ENCODE measurements at regions not wholly inside any gene's neighbourhood (a gene's known extent, or its start where the extent isn't known, plus 50 kb on each side); places are given as distances from the start of the nearest gene placed in this dataset.

DNA sequence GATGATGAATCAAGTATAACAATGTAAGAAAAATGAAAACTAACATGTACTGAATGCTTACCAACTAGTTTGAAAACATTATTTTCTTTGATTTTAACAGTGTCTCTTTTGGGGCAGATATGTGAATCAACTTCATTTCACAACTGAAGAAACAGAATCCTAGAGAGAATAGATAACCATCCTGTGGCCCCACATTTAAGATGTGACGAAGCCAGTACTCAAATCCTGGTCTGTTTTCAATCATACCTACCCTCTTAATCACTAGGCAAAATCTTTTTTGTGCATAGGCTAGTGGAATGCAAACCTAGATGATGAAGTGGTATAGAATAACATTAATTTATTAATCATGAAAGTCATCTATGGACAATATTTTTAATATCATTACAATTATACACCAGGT is 371.6 kb upstream of the EPHA7 start:
- no peaks in the 10 kb centered on the region for H3K4me1 ChIP-seq
- no peak overlapping the region for H3K27ac ChIP-seq
- no peak overlapping the region for H3K4me3 ChIP-seq
- no peaks in the 10 kb centered on the region for H3K36me3 ChIP-seq
- H3K9me3 ChIP-seq = no peaks in the 10 kb centered on the region
- intact Hi-C loops (cut with DNase I) = no loop called here
- TF ChIP-seq, protein P1, sequence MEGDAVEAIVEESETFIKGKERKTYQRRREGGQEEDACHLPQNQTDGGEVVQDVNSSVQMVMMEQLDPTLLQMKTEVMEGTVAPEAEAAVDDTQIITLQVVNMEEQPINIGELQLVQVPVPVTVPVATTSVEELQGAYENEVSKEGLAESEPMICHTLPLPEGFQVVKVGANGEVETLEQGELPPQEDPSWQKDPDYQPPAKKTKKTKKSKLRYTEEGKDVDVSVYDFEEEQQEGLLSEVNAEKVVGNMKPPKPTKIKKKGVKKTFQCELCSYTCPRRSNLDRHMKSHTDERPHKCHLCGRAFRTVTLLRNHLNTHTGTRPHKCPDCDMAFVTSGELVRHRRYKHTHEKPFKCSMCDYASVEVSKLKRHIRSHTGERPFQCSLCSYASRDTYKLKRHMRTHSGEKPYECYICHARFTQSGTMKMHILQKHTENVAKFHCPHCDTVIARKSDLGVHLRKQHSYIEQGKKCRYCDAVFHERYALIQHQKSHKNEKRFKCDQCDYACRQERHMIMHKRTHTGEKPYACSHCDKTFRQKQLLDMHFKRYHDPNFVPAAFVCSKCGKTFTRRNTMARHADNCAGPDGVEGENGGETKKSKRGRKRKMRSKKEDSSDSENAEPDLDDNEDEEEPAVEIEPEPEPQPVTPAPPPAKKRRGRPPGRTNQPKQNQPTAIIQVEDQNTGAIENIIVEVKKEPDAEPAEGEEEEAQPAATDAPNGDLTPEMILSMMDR (IDR thresholded peaks at IDR 0.05) = no peak
- H3K27me3 ChIP-seq = no peaks in the 10 kb centered on the region
- DNase-seq (ENCODE audit: low spot score in 2 of 2) = no peak

DNA sequence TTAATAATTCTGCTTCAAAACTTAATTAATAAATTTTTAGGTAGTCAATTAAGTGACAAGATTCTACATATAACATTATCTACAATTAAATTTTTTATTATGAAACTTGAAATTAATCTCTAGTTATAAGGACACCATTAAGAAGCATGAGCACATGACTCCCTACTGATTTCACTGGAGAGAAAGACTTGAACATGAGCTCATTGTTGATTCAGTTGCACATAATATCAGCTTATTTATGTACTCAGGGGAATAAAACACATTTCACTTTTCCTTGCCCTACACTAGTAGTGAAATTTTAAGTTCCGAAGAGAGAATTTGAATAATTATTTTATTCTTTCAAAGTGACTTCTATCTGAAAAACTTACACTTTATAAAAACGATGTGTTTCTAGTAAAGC is 370.2 kb upstream of the EPHA7 start:
- Histone ChIP-seq H3K27ac (no peak overlapping the region), H3K4me3 (no peak overlapping the region), H3K9me3 (no peaks in the 10 kb centered on the region), H3K4me1 (no peaks in the 10 kb centered on the region), H3K36me3 (no peaks in the 10 kb centered on the region), H3K27me3 (no peaks in the 10 kb centered on the region)
- intact Hi-C loops (cut with DNase I) = no loop called here
- DNase-seq (ENCODE audit: low spot score in 2 of 2) = no peak
- TF ChIP-seq, protein P1 (IDR thresholded peaks at IDR 0.05) = no peak

DNA sequence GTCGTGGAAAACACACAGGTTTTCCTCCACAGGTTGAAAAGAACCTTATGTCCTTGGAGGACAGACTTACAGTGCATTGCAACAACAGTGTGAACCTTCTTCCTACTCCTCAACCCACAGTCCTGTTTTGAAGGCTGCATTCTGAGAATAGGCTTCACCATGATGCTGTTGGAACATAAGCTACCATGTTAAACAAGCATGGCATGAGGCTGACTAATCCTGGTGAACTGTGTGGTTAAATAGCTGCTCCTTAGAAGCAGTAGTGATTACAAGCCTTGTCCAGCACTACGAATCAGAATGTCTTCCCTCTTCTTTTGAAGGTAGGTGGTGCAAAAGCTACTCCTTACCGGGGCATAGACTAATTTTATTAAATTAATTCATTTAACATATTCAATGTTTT is 368.5 kb upstream of the EPHA7 start:
- TF ChIP-seq, protein P1 (IDR thresholded peaks at IDR 0.05) = no peak
- no peak for DNase-seq (ENCODE audit: low spot score in 2 of 2)
- Histone ChIP-seq H3K27ac (no peak overlapping the region), H3K9me3 (no peaks in the 10 kb centered on the region), H3K36me3 (no peaks in the 10 kb centered on the region), H3K27me3 (no peaks in the 10 kb centered on the region), H3K4me1 (no peaks in the 10 kb centered on the region), H3K4me3 (no peak overlapping the region)
- intact Hi-C loops (cut with DNase I) = no loop called here

DNA sequence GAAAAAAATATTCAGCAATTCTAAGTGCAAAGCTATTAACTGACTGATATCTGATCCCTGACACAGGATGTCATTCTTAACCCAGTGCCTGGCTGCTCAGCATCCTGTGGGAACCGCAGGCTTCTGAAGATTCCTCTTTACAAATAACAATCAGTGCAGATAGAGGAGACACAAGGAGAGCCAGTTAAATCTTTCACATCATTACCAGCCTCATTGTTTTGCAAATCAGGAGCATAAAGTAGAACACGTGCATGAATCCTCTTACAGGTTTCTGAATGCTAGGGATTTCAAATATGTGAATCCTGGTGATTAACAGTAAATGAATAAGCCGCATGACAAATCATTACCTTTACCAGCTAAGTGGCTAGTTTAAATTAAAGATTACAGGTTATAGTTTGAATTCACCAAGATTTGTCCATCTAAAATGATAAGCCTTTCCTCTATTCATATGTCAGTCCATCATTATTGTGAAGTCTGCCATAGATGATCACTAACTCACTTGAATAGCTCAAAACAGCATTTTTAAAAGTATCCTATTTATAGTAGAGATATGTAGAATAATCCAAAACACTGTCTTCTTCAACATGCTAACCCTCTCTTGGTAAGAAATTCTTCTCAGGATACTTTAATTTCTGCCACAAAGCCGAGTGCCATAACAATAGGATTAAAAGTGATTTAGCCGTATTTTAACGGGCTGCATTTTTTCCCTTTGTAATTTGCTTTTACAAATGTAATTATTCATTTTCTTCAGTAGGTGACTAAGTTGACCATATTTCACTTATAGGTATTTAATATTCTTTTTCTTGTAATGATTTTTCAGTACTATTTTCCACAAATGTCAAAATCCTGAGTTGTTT is 367.3 kb upstream of the EPHA7 start:
- Histone ChIP-seq H3K9me3 (no peaks in the 10 kb centered on the region), H3K4me1 (no peaks in the 10 kb centered on the region), H3K4me3 (no peak overlapping the region), H3K27me3 (no peaks in the 10 kb centered on the region), H3K27ac (no peak overlapping the region), H3K36me3 (no peaks in the 10 kb centered on the region)
- no peak for DNase-seq (ENCODE audit: low spot score in 2 of 2)
- TF ChIP-seq, protein P1 (IDR thresholded peaks at IDR 0.05) = no peak
- intact Hi-C loops (cut with DNase I) = no loop called here

DNA sequence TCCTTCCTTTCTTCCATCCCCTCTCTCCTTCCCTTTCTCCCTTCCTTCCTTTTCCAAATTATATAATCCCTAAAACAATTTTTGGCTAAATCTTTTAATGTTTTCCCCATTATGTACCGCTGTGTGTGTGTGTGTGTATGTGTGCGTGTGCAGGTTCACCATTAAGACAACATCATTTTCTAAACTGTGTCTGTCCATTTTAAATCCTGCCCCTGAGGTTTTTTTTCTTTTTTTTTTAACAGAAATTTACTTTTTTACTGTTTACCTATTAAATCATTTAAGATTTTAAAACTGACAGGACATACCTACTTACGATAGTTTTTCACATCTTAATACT is 366.3 kb upstream of the EPHA7 start:
- Histone ChIP-seq H3K36me3 (no peaks in the 10 kb centered on the region), H3K4me3 (no peak overlapping the region), H3K4me1 (no peaks in the 10 kb centered on the region), H3K27ac (no peak overlapping the region), H3K27me3 (no peaks in the 10 kb centered on the region), H3K9me3 (no peaks in the 10 kb centered on the region)
- intact Hi-C loops (cut with DNase I) = no loop called here
- no peak for DNase-seq (ENCODE audit: low spot score in 2 of 2)
- TF ChIP-seq, protein P1 (IDR thresholded peaks at IDR 0.05) = no peak

All from ascending aorta (tissue), 2 donors.